SJSA1 (cell line): ENCODE measurements at regions not wholly inside any gene's neighbourhood (a gene's known extent, or its start where the extent isn't known, plus 50 kb on each side); places are given as distances from the start of the nearest gene placed in this dataset.

Experiments used
- DNase-seq, 2 experiments: peaks; one replicate each; pipeline ENCODE4 v3.0.0-alpha.2; 2015 to 2020; ENCODE audit warnings: low spot score in 2 of 2, low read depth in 1 of 2
- H3K27ac ChIP-seq: fragments of 250-450 bp; sonication (Bioruptor Pico); 2 replicates; pipeline ENCODE4 v1.5.1; 2020; ENCODE audit warnings: mild to moderate bottlenecking, moderate library complexity
- H3K27me3 ChIP-seq: fragments of 250-450 bp; sonication (Bioruptor Pico); replicated peaks from 2 replicates; pipeline ENCODE4 v1.5.1; 2020; ENCODE audit warnings: mild to moderate bottlenecking, moderate library complexity
- H3K36me3 ChIP-seq: fragments of 250-450 bp; sonication (Bioruptor Pico); 2 replicates; pipeline ENCODE4 v1.5.1; 2020; ENCODE audit warnings: mild to moderate bottlenecking
- H3K4me1 ChIP-seq: fragments of 250-450 bp; sonication (Bioruptor Pico); replicated peaks from 2 replicates; pipeline ENCODE4 v1.6.1; 2021; ENCODE audit warnings: mild to moderate bottlenecking
- H3K4me3 ChIP-seq: fragments of 250-450 bp; sonication (Bioruptor Pico); 2 replicates; pipeline ENCODE4 v1.5.1; 2020; ENCODE audit warnings: mild to moderate bottlenecking
- H3K9me3 ChIP-seq: fragments of 250-450 bp; sonication (Bioruptor Pico); replicated peaks from 2 replicates; pipeline ENCODE4 v1.5.1; 2020; ENCODE audit warnings: mild to moderate bottlenecking

DNA sequence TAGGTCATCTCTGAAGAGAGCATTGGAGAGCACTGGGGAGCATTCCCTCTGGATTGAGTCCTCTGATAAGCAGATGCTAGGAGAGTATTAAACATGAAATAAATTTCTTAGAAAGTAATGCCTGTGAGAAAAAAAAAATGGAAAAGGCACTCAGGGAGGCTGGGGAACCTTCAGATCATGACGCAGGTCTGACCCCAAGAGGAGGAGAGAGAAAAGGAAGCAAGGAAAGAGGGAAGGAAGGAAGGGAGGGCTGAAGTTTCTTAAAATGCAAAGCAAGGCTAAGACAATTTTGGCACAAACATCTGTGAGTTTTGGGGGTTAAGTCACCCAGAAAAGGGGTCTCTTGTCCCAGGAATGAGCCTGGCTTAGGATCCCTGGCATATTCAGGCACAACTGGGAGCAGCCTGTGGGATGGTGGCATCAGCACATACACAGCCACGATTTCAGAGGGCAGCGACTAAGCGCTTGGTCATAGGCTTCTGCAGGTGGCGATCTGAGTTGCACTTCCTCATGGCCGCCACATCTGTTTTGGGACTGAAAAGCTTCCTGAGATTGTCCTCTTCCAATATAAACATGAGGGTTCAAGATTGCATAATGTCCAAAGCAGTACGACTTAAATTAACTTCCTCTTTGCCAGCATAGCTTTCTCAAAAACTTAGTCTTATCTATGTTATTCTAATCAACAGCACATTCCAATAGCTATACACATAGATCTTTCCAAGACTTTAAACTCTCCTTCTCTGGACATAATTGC lies 692.7 kb downstream of the DNAH5 start:
- H3K27ac ChIP-seq: no peak overlapping the region
- no peak for DNase-seq

GRCh38 chr5:13250464-13251291 lies 693.8 kb downstream of the DNAH5 start:
- no peaks in the 10 kb centered on the region for H3K4me1 ChIP-seq
- DNase-seq: no peak
- no peak overlapping the region for H3K4me3 ChIP-seq
- no peaks in the 10 kb centered on the region for H3K27me3 ChIP-seq
- no peak overlapping the region for H3K27ac ChIP-seq
- H3K9me3 ChIP-seq: no peaks in the 10 kb centered on the region; the same call in 1 of the 2 replicates
- no peaks in the 10 kb centered on the region for H3K36me3 ChIP-seq

More for the DNA sequence above, 692.7 kb downstream of the DNAH5 start:
- Histone ChIP-seq H3K9me3 (no peaks in the 10 kb centered on the region), H3K4me3 (no peak overlapping the region), H3K27me3 (no peaks in the 10 kb centered on the region), H3K36me3 (no peaks in the 10 kb centered on the region), H3K4me1 (no peaks in the 10 kb centered on the region)

- Histone ChIP-seq H3K4me1 (no peaks in the 10 kb centered on the region), H3K36me3 (no peaks in the 10 kb centered on the region), H3K9me3 (no peaks in the 10 kb centered on the region; the same call in 1 of the 2 replicates), H3K27ac (no peak overlapping the region), H3K4me3 (no peak overlapping the region), H3K27me3 (no peaks in the 10 kb centered on the region)
- no peak for DNase-seq
These were observed 694.6 kb downstream of the DNAH5 start for GRCh38 chr5:13249854-13250253.

DNA sequence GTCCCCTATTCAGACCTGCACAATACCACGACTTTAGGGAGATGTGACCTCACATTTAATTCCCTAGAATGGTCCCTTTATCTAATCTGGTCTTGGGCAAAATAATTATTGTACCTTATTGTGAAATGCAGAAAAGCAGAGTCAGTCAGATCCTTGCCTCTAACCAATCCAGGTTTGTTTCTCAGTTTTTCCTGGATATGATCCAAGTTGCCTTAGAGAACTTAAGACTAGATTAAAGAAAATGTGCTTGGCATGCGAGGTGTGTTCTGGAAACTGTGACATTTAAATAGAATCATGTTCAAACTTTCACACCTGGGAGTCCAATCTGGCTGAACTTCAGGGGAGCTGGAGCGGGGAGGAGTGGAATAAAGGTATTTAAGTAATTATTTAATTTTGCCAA lies 696.2 kb downstream of the DNAH5 start:
- H3K27ac ChIP-seq: no peak overlapping the region
- H3K4me3 ChIP-seq: no peak overlapping the region
- no peak for DNase-seq
- no peaks in the 10 kb centered on the region for H3K27me3 ChIP-seq
- no peaks in the 10 kb centered on the region for H3K36me3 ChIP-seq
- no peaks in the 10 kb centered on the region for H3K4me1 ChIP-seq
- H3K9me3 ChIP-seq: no peaks in the 10 kb centered on the region; the same call in 1 of the 2 replicates

DNA sequence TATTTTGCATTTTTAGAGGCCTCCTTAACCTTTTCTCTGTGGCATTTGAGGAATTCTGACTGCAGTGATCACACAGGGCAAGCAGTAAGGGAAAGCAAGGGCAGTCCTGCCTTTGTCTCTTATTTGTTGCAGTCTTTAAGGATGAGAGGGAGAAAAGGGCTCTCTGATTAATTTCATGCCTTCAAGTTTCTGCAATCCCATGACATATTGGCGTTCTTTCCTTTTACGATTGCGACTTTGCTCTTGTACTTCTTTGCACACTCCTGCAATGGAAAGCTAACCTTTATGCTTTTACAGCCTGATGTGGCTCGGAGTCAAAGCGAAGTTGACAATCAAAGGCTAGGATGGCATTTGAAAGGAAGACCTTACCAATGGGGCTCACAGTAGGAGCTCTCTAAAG lies 698.4 kb downstream of the DNAH5 start:
- DNase-seq: no peak
- no peaks in the 10 kb centered on the region; the same call in 1 of the 2 replicates for H3K9me3 ChIP-seq
- no peak overlapping the region for H3K4me3 ChIP-seq
- H3K36me3 ChIP-seq: no peaks in the 10 kb centered on the region
- no peak overlapping the region for H3K27ac ChIP-seq
- H3K4me1 ChIP-seq: no peaks in the 10 kb centered on the region
- H3K27me3 ChIP-seq: no peaks in the 10 kb centered on the region

- Histone ChIP-seq H3K27ac (no peak overlapping the region), H3K4me1 (no peaks in the 10 kb centered on the region), H3K36me3 (no peaks in the 10 kb centered on the region), H3K9me3 (no peaks in the 10 kb centered on the region; the same call in 1 of the 2 replicates), H3K4me3 (no peak overlapping the region), H3K27me3 (no peaks in the 10 kb centered on the region)
- DNase-seq: no peak
These were observed 700.3 kb downstream of the DNAH5 start for GRCh38 chr5:13244151-13244550.

- no peaks in the 10 kb centered on the region for H3K27me3 ChIP-seq
These were observed 717.0 kb downstream of the DNAH5 start for GRCh38 chr5:13227513-13227912.

DNA sequence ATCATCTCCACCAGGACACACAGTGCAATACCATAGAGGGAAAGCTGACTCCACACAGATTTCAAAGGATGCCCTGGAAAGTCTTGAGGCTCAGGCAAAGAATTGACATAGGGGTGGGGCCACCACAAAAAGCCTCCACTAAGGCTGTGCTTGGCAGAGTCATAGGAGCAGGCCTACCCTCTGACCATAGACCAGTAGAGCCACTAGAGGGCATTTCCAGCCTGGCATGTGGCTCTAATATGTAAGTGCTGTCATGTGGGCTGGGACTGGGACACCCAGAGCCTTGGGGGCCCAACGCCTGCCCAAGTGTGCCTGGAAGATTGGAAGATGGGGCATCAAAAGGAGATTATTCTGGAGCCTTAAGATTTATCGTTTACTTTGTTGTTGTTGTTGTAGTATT lies 726.0 kb downstream of the DNAH5 start:
- DNase-seq: no peak
- no peaks in the 10 kb centered on the region for H3K4me1 ChIP-seq
- no peaks in the 10 kb centered on the region for H3K27me3 ChIP-seq
- H3K27ac ChIP-seq: no peak overlapping the region
- no peaks in the 10 kb centered on the region for H3K36me3 ChIP-seq
- H3K9me3 ChIP-seq: no peaks in the 10 kb centered on the region
- H3K4me3 ChIP-seq: no peak overlapping the region

More at GRCh38 chr5:13227513-13227912, 717.0 kb downstream of the DNAH5 start:
- no peaks in the 10 kb centered on the region for H3K9me3 ChIP-seq
- no peak for DNase-seq
- no peaks in the 10 kb centered on the region for H3K4me1 ChIP-seq
- H3K27ac ChIP-seq: no peak overlapping the region
- H3K36me3 ChIP-seq: no peaks in the 10 kb centered on the region
- no peak overlapping the region for H3K4me3 ChIP-seq

DNA sequence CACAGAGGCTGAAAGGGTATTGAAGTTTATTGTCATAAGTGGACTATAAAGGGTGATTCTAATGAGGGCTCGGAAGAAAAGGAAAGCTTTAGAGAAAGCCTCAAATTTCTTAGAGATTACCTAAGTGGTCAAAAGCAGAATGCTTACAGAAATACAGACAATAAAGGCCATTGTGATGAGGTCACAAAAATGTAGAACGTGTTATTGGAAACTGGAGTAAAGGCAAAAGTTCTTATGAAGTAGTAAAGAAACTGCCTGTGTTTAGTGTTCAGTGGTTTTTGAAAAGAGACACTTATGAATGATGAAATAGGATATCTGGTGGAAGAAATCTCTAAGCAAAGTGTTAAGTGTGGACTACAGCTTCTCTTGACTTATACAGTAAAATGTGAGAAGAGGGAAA lies 726.9 kb downstream of the DNAH5 start:
- H3K27me3 ChIP-seq: no peaks in the 10 kb centered on the region
- no peak overlapping the region for H3K27ac ChIP-seq
- H3K4me3 ChIP-seq: no peak overlapping the region
- no peak for DNase-seq
- H3K4me1 ChIP-seq: no peaks in the 10 kb centered on the region
- H3K36me3 ChIP-seq: no peaks in the 10 kb centered on the region
- no peaks in the 10 kb centered on the region for H3K9me3 ChIP-seq

DNA sequence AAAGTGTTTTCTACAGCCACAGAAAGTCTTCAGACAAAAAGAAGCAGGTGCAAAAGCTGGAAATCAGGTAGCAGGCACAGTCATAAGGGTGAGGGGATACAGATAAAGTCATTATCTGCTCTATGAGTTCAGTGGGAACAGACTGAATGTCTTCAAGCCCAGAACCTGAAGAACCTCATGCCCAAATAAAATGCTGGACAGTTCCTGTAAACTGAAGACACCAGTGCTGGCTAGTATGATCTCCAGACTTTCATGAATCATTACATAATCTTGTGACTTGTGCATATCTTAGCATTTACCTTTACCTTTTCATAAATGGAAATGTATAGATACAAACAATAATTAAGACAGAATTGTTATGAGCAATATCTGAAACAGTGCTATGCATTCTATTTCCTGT lies 728.7 kb downstream of the DNAH5 start:
- no peak for DNase-seq
- no peaks in the 10 kb centered on the region for H3K9me3 ChIP-seq

GRCh38 chr5:13215370-13215769 lies 729.1 kb downstream of the DNAH5 start:
- Histone ChIP-seq H3K27ac (no peak overlapping the region), H3K36me3 (no peaks in the 10 kb centered on the region), H3K9me3 (no peaks in the 10 kb centered on the region), H3K4me3 (no peak overlapping the region), H3K4me1 (no peaks in the 10 kb centered on the region), H3K27me3 (no peaks in the 10 kb centered on the region)
- DNase-seq: no peak

More for the DNA sequence above, 728.7 kb downstream of the DNAH5 start:
- H3K27me3 ChIP-seq: no peaks in the 10 kb centered on the region
- H3K4me1 ChIP-seq: no peaks in the 10 kb centered on the region
- no peaks in the 10 kb centered on the region for H3K36me3 ChIP-seq
- H3K4me3 ChIP-seq: no peak overlapping the region
- no peak overlapping the region for H3K27ac ChIP-seq

DNA sequence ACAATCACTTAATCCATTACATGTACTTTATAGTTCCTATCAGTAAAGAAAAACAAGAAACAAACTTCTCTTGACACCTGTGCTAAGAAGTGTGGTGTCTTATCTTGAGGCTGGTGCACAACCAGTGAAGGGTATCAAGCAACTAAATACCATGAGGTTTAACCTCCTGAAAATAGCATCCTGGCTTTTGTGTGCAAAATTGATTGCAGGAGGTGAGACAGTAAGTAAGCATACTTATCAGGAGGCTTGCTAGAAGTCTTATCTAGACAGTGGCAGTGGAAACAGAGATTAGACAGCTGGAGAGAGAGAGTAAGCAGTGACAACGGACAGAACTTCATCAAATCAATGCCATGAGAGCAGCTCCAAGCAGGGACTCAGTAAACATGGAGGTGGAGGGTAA lies 730.3 kb downstream of the DNAH5 start:
- Histone ChIP-seq H3K4me3 (no peak overlapping the region), H3K27me3 (no peaks in the 10 kb centered on the region), H3K27ac (no peak overlapping the region), H3K4me1 (no peaks in the 10 kb centered on the region), H3K9me3 (no peaks in the 10 kb centered on the region), H3K36me3 (no peaks in the 10 kb centered on the region)
- DNase-seq: no peak

- no peak overlapping the region for H3K4me3 ChIP-seq
- no peaks in the 10 kb centered on the region for H3K36me3 ChIP-seq
- no peak overlapping the region for H3K27ac ChIP-seq
- H3K4me1 ChIP-seq: no peaks in the 10 kb centered on the region
- no peaks in the 10 kb centered on the region for H3K9me3 ChIP-seq
- no peaks in the 10 kb centered on the region for H3K27me3 ChIP-seq
- no peak for DNase-seq
These were observed 731.6 kb downstream of the DNAH5 start for GRCh38 chr5:13212886-13213285.

DNA sequence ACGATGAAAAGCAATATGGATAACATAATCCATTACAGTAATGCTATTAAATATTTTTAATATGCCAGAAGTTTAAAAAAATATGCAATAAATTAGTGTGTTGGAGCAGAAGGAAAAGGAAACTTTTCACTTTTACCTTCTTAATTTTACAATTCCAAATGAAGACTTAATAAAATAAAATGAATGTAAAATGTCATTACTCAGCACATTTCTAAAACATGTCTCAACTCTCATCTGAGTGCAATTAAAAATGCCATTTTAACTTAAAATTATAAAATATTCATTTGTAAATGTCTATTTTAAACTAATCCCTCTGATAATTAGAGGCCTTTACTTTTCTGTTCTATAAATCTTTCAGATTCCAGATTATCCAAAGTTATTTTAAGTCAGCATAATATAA lies 733.4 kb downstream of the DNAH5 start:
- no peaks in the 10 kb centered on the region for H3K4me1 ChIP-seq
- no peak overlapping the region for H3K27ac ChIP-seq
- H3K4me3 ChIP-seq: no peak overlapping the region
- no peaks in the 10 kb centered on the region for H3K27me3 ChIP-seq
- no peaks in the 10 kb centered on the region for H3K9me3 ChIP-seq
- no peaks in the 10 kb centered on the region for H3K36me3 ChIP-seq
- DNase-seq: no peak
